NCI-H1092 treated with DMSO at 0.1 percent for 48 hours (cell line): ENCODE measurements at regions not wholly inside any gene's neighbourhood (a gene's known extent, or its start where the extent isn't known, plus 50 kb on each side); places are given as distances from the start of the nearest gene placed in this dataset.

ENCODE experiments used
- DNase-seq: peaks from one replicate; lab custom pipeline; 2025; lab: John Stamatoyannopoulos, UW

GRCh38 chr12:74910831-74911230 lies 298.8 kb downstream of the KCNC2 start:
- DNase-seq: no peak

- no peak for DNase-seq
These were observed 295.3 kb downstream of the KCNC2 start for GRCh38 chr12:74914378-74914777.

- DNase-seq: no peak
These were observed 293.9 kb downstream of the KCNC2 start for GRCh38 chr12:74915718-74916117.

GRCh38 chr12:74917743-74918142 lies 291.9 kb downstream of the KCNC2 start:
- DNase-seq: no peak

- no peak for DNase-seq
These were observed 291.3 kb downstream of the KCNC2 start for GRCh38 chr12:74918291-74918690.

- no peak for DNase-seq
These were observed 287.5 kb downstream of the KCNC2 start for GRCh38 chr12:74922117-74922516.

- DNase-seq: no peak
These were observed 287.0 kb downstream of the KCNC2 start for GRCh38 chr12:74922642-74923041.

GRCh38 chr12:74941670-74942069 lies 268.0 kb downstream of the KCNC2 start:
- DNase-seq: no peak

- no peak for DNase-seq
These were observed 263.9 kb downstream of the KCNC2 start for GRCh38 chr12:74945771-74946198.

- DNase-seq: no peak
These were observed 255.9 kb downstream of the KCNC2 start for GRCh38 chr12:74953697-74954096.

- DNase-seq: no peak
These were observed 252.4 kb downstream of the KCNC2 start for GRCh38 chr12:74957231-74957630.

GRCh38 chr12:74957634-74958033 lies 252.0 kb downstream of the KCNC2 start:
- no peak for DNase-seq

GRCh38 chr12:74959657-74960056 lies 250.0 kb downstream of the KCNC2 start:
- no peak for DNase-seq

GRCh38 chr12:74963304-74963703 lies 246.3 kb downstream of the KCNC2 start:
- no peak for DNase-seq

GRCh38 chr12:74963867-74964331 lies 245.7 kb downstream of the KCNC2 start:
- no peak for DNase-seq

- DNase-seq: no peak
These were observed 245.2 kb downstream of the KCNC2 start for GRCh38 chr12:74964390-74964789.

GRCh38 chr12:74971201-74971600 lies 238.4 kb downstream of the KCNC2 start:
- DNase-seq: no peak

GRCh38 chr12:74977832-74978481 lies 231.7 kb downstream of the KCNC2 start:
- no peak for DNase-seq

GRCh38 chr12:74980510-74980909 lies 229.1 kb downstream of the KCNC2 start:
- DNase-seq: no peak

GRCh38 chr12:74981541-74981940 lies 228.1 kb downstream of the KCNC2 start:
- no peak for DNase-seq

- DNase-seq: no peak
These were observed 225.7 kb downstream of the KCNC2 start for GRCh38 chr12:74983917-74984316.

- no peak for DNase-seq
These were observed 225.0 kb downstream of the KCNC2 start for GRCh38 chr12:74984631-74985030.

- DNase-seq: no peak
These were observed 224.2 kb downstream of the KCNC2 start for GRCh38 chr12:74985293-74985985.

GRCh38 chr12:74985986-74986319 lies 223.7 kb downstream of the KCNC2 start:
- no peak for DNase-seq
